ENCODE measurements at regions not wholly inside any gene's neighbourhood (a gene's known extent, or its start where the extent isn't known, plus 50 kb on each side); places are given as distances from the start of the nearest gene placed in this dataset.

GRCh38 chr3:73839032-73839431 lies 214.3 kb upstream of the PDZRN3 start:
- H3K9me3 ChIP-seq (ENCODE audit: control insufficient read depth, low read depth, low read length): no peaks in the 10 kb centered on the region
- dilution Hi-C loops (cut with MboI; ENCODE audit: extremely low pct_ligation_motif_present, low sequenced_read_pairs): no loop called here
- no peaks in the 10 kb centered on the region for H3K36me3 ChIP-seq (ENCODE audit: control insufficient read depth in 2 of 2, extremely low read depth in 1 of 2, insufficient read depth in 2 of 2, low read length in 2 of 2)
- H3K27me3 ChIP-seq (ENCODE audit: control insufficient read depth, extremely low read depth, insufficient read depth, low read length): peaks cover 5% of the 10 kb centered on the region
- no peak for DNase-seq (ENCODE audit: low read depth, low spot score)
- no peak for FAIRE-seq
- H2AFZ ChIP-seq (ENCODE audit: control insufficient read depth, low read length): no peak overlapping the region
- no peak overlapping the region for H3K9ac ChIP-seq (ENCODE audit: control insufficient read depth, extremely low read depth, insufficient read depth, low read length)
- no peak overlapping the region for H3K4me2 ChIP-seq (ENCODE audit: control insufficient read depth, extremely low read depth, insufficient read depth, low read depth, low read length)
- no peaks in the 10 kb centered on the region for H4K20me1 ChIP-seq (ENCODE audit: control insufficient read depth, extremely low read depth, insufficient read depth, low read length)
- no peak overlapping the region for H3K27ac ChIP-seq (ENCODE audit: control insufficient read depth, insufficient read depth, low read length)
- H3K79me2 ChIP-seq (ENCODE audit: control insufficient read depth, insufficient read depth, low read length): no peaks in the 10 kb centered on the region
- H3K4me1 ChIP-seq (ENCODE audit: control insufficient read depth, extremely low read depth, insufficient read depth, low read length): no peaks in the 10 kb centered on the region
- TF ChIP-seq EZH2 (IDR thresholded peaks at IDR 0.05; ENCODE audit: low read length): no peak
- TF ChIP-seq, protein P1, sequence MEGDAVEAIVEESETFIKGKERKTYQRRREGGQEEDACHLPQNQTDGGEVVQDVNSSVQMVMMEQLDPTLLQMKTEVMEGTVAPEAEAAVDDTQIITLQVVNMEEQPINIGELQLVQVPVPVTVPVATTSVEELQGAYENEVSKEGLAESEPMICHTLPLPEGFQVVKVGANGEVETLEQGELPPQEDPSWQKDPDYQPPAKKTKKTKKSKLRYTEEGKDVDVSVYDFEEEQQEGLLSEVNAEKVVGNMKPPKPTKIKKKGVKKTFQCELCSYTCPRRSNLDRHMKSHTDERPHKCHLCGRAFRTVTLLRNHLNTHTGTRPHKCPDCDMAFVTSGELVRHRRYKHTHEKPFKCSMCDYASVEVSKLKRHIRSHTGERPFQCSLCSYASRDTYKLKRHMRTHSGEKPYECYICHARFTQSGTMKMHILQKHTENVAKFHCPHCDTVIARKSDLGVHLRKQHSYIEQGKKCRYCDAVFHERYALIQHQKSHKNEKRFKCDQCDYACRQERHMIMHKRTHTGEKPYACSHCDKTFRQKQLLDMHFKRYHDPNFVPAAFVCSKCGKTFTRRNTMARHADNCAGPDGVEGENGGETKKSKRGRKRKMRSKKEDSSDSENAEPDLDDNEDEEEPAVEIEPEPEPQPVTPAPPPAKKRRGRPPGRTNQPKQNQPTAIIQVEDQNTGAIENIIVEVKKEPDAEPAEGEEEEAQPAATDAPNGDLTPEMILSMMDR (optimal IDR thresholded peaks at IDR 0.05 in 1 of 3, IDR thresholded peaks at IDR 0.05 in 1 of 3, conservative IDR thresholded peaks at IDR 0.05 in 1 of 3; ENCODE audit: extremely low read depth in 1 of 3, insufficient read depth in 2 of 3, low read length in 3 of 3): no peak
- H3K9me1 ChIP-seq (ENCODE audit: control insufficient read depth, extremely low read depth, insufficient read depth, low read length): no peaks in the 10 kb centered on the region
- H3K4me3 ChIP-seq (ENCODE audit: control insufficient read depth in 2 of 3, extremely low read depth in 1 of 3, insufficient read depth in 2 of 3, low read depth in 1 of 3, low read length in 3 of 3): no peak overlapping the region

GRCh38 chr3:73835945-73836344 lies 211.2 kb upstream of the PDZRN3 start:
- H3K4me3 ChIP-seq (ENCODE audit: control insufficient read depth in 2 of 3, extremely low read depth in 1 of 3, insufficient read depth in 2 of 3, low read depth in 1 of 3, low read length in 3 of 3): no peak overlapping the region
- DNase-seq (ENCODE audit: low read depth, low spot score): no peak
- no peak overlapping the region for H3K4me2 ChIP-seq (ENCODE audit: control insufficient read depth, extremely low read depth, insufficient read depth, low read depth, low read length)
- dilution Hi-C loops (cut with MboI; ENCODE audit: extremely low pct_ligation_motif_present, low sequenced_read_pairs): no loop called here
- no peaks in the 10 kb centered on the region for H3K9me1 ChIP-seq (ENCODE audit: control insufficient read depth, extremely low read depth, insufficient read depth, low read length)
- no peak overlapping the region for H3K27ac ChIP-seq (ENCODE audit: control insufficient read depth, insufficient read depth, low read length)
- no peak overlapping the region for H3K9ac ChIP-seq (ENCODE audit: control insufficient read depth, extremely low read depth, insufficient read depth, low read length)
- no peak for TF ChIP-seq EZH2 (IDR thresholded peaks at IDR 0.05; ENCODE audit: low read length)
- TF ChIP-seq, protein P1 (optimal IDR thresholded peaks at IDR 0.05 in 1 of 3, IDR thresholded peaks at IDR 0.05 in 1 of 3, conservative IDR thresholded peaks at IDR 0.05 in 1 of 3; ENCODE audit: extremely low read depth in 1 of 3, insufficient read depth in 2 of 3, low read length in 3 of 3): no peak
- H2AFZ ChIP-seq (ENCODE audit: control insufficient read depth, low read length): no peak overlapping the region
- H4K20me1 ChIP-seq (ENCODE audit: control insufficient read depth, extremely low read depth, insufficient read depth, low read length): no peaks in the 10 kb centered on the region
- H3K9me3 ChIP-seq (ENCODE audit: control insufficient read depth, low read depth, low read length): no peaks in the 10 kb centered on the region
- H3K27me3 ChIP-seq (ENCODE audit: control insufficient read depth, extremely low read depth, insufficient read depth, low read length): peaks cover 5% of the 10 kb centered on the region
- no peaks in the 10 kb centered on the region for H3K36me3 ChIP-seq (ENCODE audit: control insufficient read depth in 2 of 2, extremely low read depth in 1 of 2, insufficient read depth in 2 of 2, low read length in 2 of 2)
- no peaks in the 10 kb centered on the region for H3K4me1 ChIP-seq (ENCODE audit: control insufficient read depth, extremely low read depth, insufficient read depth, low read length)
- H3K79me2 ChIP-seq (ENCODE audit: control insufficient read depth, insufficient read depth, low read length): no peaks in the 10 kb centered on the region
- no peak for FAIRE-seq
